Endothelial cell of umbilical vein (primary cell): ENCODE measurements at regions not wholly inside any gene's neighbourhood (a gene's known extent, or its start where the extent isn't known, plus 50 kb on each side); places are given as distances from the start of the nearest gene placed in this dataset.

Source experiments
- BruUV-seq: library from RNA; stranded (reverse); fragments of 400-500 nt; replicated peaks from 2 replicates; lab custom pipeline; 2021; lab: Mats Ljungman, UMichigan
- CTCF ChIA-PET: fragments of 300-600, 350-600 bp; sonication (Branson Sonifier 250); formaldehyde crosslinking; loops from one replicate; lab custom pipeline; 2021; ENCODE audit warnings: antibody characterized with exemption, inconsistent platforms; lab: Charles Lee
- POLR2A ChIA-PET: fragments of 300-600, 350-600 bp; sonication (Branson Sonifier 250); formaldehyde crosslinking; loops from one replicate; lab custom pipeline; 2021; ENCODE audit warnings: antibody characterized with exemption, inconsistent platforms; lab: Charles Lee
- DNase-seq: peaks from one replicate; pipeline ENCODE4 v3.0.0-alpha.2; 2011; ENCODE audit warnings: low read depth, low spot score
- FAIRE-seq: peaks from 2 replicates; lab custom pipeline; 2011; peaks lifted over from hg19 to GRCh38; lab: Jason Lieb, UNC
- H2AFZ ChIP-seq: 2 replicates; pipeline ENCODE4 v1.6.0; 2012; ENCODE audit warnings: low read depth, low read length, control low read depth, inconsistent platforms
- H3K27ac ChIP-seq: 2 replicates; pipeline ENCODE4 v1.5.1; 2011; ENCODE audit warnings: low read depth, mild to moderate bottlenecking, control low read depth, low read length, moderate library complexity; ENCODE audit not compliant: insufficient read depth
- H3K27me3 ChIP-seq, 2 experiments: 2 replicates each; pipeline versions ENCODE4 v1.6.0 to v1.6.1; 2011; ENCODE audit warnings: low read length in 2 of 2, mixed read lengths in 1 of 2; ENCODE audit not compliant: control insufficient read depth in 2 of 2, insufficient read depth in 2 of 2
- H3K36me3 ChIP-seq, 2 experiments: 2 replicates in 1 of 2; 3 replicates in 1 of 2; pipeline ENCODE4 v1.5.1; 2011; ENCODE audit warnings: low read length in 2 of 2, mild to moderate bottlenecking in 1 of 2, moderate library complexity in 1 of 2; ENCODE audit not compliant: control insufficient read depth in 2 of 2, insufficient read depth in 2 of 2; ENCODE audit errors: extremely low read depth in 1 of 2
- H3K4me1 ChIP-seq: 3 replicates; pipeline ENCODE4 v1.5.1; 2011; ENCODE audit warnings: mild to moderate bottlenecking, low read length; ENCODE audit not compliant: control insufficient read depth, insufficient read depth; ENCODE audit errors: extremely low read depth
- H3K4me2 ChIP-seq: 2 replicates; pipeline ENCODE4 v1.6.1; 2011; ENCODE audit warnings: low read length, control low read depth, mixed read lengths; ENCODE audit not compliant: insufficient read depth
- H3K4me3 ChIP-seq, 3 experiments: fragments of 200-600 bp in 1 of 3; sonication (generic), shearing (Covaris generic) in 1 of 3; replicated peaks in 1 of 3; 2 replicates each; pipeline ENCODE4 v1.5.1; 2011 to 2016; ENCODE audit warnings: control low read depth in 3 of 3, low read length in 3 of 3, mild to moderate bottlenecking in 2 of 3, inconsistent platforms in 1 of 3, low read depth in 1 of 3, moderate library complexity in 1 of 3; ENCODE audit not compliant: insufficient read depth in 1 of 3
- H3K79me2 ChIP-seq: 2 replicates; pipeline ENCODE4 v1.6.0; 2012; ENCODE audit warnings: low read length, inconsistent platforms; ENCODE audit not compliant: control insufficient read depth, insufficient read depth
- H3K9ac ChIP-seq: replicated peaks from 2 replicates; pipeline ENCODE3; 2011; ENCODE audit warnings: low read length, control low read depth; ENCODE audit not compliant: insufficient read depth; ENCODE audit errors: extremely low read depth
- H3K9me1 ChIP-seq: replicated peaks from 3 replicates; pipeline ENCODE4 v1.6.0; 2011; ENCODE audit warnings: mild to moderate bottlenecking, low read length; ENCODE audit not compliant: control insufficient read depth, insufficient read depth; ENCODE audit errors: extremely low read depth
- H3K9me3 ChIP-seq: replicated peaks from 2 replicates; pipeline ENCODE4 v1.5.1; 2012; ENCODE audit warnings: low read length, inconsistent platforms; ENCODE audit not compliant: control insufficient read depth, insufficient read depth
- H4K20me1 ChIP-seq: replicated peaks from 2 replicates; pipeline ENCODE3; 2011; ENCODE audit warnings: mild to moderate bottlenecking, low read length; ENCODE audit not compliant: control insufficient read depth, insufficient read depth; ENCODE audit errors: extremely low read depth
- FOS ChIP-seq: IDR thresholded peaks from 2 replicates; pipeline ENCODE4 v1.6.1; 2011; ENCODE audit warnings: mild to moderate bottlenecking, low read length, moderate library complexity, borderline replicate concordance; ENCODE audit not compliant: insufficient read depth
- JUN ChIP-seq: IDR thresholded peaks from 2 replicates; pipeline ENCODE4 v1.6.1; 2011; ENCODE audit warnings: borderline replicate concordance, low read depth; ENCODE audit not compliant: insufficient read length, insufficient read depth
- MYC ChIP-seq: IDR thresholded peaks from one replicate; pipeline ENCODE4 v1.6.1; 2011; ENCODE audit warnings: mild to moderate bottlenecking, low read depth, low read length
- POLR2A ChIP-seq: IDR thresholded peaks from 2 replicates; pipeline ENCODE4 v1.6.1; 2012; ENCODE audit warnings: low read depth, mild to moderate bottlenecking, control low read depth, low read length
- POLR2AphosphoS5 ChIP-seq: IDR thresholded peaks from 2 replicates; pipeline ENCODE4 v1.6.1; 2012; ENCODE audit warnings: low read depth, mild to moderate bottlenecking, control low read depth, low read length, moderate library complexity; ENCODE audit not compliant: insufficient read depth
- dilution Hi-C: fragments of 300-500 bp; cut with MboI; formaldehyde crosslinking; loops from one replicate; pipeline ENCODE4 v1.15.0; 2019; ENCODE audit warnings: low sequenced_read_pairs; ENCODE audit not compliant: extremely low pct_ligation_motif_present
- intact Hi-C: fragments of 100-400 bp; cut with micrococcal nuclease; formaldehyde crosslinking; loops from one replicate; pipeline ENCODE4 v1.10.0; 2022
- TF ChIP-seq, protein P1 (sequence below), 2 donors: IDR thresholded peaks; 1 replicate in 1 of 2; 2 replicates in 1 of 2; pipeline ENCODE4 v1.5.1; 2011; ENCODE audit warnings: low read length in 2 of 2, mild to moderate bottlenecking in 2 of 2, moderate library complexity in 2 of 2, control low read depth in 1 of 2, inconsistent platforms in 1 of 2, low read depth in 1 of 2; ENCODE audit not compliant: insufficient read depth in 1 of 2; ENCODE audit errors: extremely low read depth in 1 of 2
- TF ChIP-seq, protein P2 (sequence below): IDR thresholded peaks from 2 replicates; pipeline ENCODE4 v1.6.1; 2011; ENCODE audit not compliant: insufficient read depth, insufficient read length

DNA sequence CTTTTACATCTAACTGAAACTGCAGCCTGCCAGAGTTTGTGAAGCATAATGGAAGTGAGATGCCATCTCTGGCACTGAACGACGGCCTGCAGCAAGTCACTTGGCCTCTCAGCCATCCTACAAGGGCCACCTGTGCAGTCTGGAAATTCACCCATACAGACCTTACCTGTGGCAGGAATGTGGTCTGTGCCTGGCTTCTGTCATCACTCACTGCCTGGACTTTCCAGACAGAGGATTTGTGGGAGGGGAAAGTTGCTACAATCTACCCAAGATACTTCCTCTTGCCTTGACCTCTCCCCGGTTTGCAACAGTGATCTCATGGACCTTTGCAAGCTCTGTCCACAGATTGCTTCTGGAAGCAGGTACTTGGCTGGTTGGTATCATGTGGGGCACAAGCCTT lies 58.4 kb upstream of the ATP1B1 start:
- no peaks in the 10 kb centered on the region for H3K9me3 ChIP-seq
- no peak overlapping the region for H3K4me3 ChIP-seq
- no peak for FAIRE-seq
- no peaks in the 10 kb centered on the region for H3K79me2 ChIP-seq
- H4K20me1 ChIP-seq, result no peaks in the 10 kb centered on the region
- no peak overlapping the region for H3K9ac ChIP-seq
- H3K4me2 ChIP-seq, result no peak overlapping the region
- no peaks in the 10 kb centered on the region for H3K36me3 ChIP-seq
- H3K27me3 ChIP-seq, result peaks cover 0 to 3% of the 10 kb centered on the region in 2 experiments
- BruUV-seq, result no TSS peak
- TF ChIP-seq, protein P1, sequence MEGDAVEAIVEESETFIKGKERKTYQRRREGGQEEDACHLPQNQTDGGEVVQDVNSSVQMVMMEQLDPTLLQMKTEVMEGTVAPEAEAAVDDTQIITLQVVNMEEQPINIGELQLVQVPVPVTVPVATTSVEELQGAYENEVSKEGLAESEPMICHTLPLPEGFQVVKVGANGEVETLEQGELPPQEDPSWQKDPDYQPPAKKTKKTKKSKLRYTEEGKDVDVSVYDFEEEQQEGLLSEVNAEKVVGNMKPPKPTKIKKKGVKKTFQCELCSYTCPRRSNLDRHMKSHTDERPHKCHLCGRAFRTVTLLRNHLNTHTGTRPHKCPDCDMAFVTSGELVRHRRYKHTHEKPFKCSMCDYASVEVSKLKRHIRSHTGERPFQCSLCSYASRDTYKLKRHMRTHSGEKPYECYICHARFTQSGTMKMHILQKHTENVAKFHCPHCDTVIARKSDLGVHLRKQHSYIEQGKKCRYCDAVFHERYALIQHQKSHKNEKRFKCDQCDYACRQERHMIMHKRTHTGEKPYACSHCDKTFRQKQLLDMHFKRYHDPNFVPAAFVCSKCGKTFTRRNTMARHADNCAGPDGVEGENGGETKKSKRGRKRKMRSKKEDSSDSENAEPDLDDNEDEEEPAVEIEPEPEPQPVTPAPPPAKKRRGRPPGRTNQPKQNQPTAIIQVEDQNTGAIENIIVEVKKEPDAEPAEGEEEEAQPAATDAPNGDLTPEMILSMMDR (IDR thresholded peaks at IDR 0.05; ENCODE audit: extremely low read depth in 1 of 2, insufficient read depth in 1 of 2, low read depth in 1 of 2, low read length in 2 of 2), result no peak
- TF ChIP-seq JUN (no peak), POLR2AphosphoS5 (no peak), FOS (no peak), POLR2A (no peak)
- ChIA-PET CTCF (no interaction called here), POLR2A (no interaction called here)
- intact Hi-C loops (no loop called here), dilution Hi-C loops (no loop called here)
- no peak for DNase-seq
- H3K9me1 ChIP-seq, result no peaks in the 10 kb centered on the region
- H3K27ac ChIP-seq, result no peak overlapping the region
- H3K4me1 ChIP-seq, result no peaks in the 10 kb centered on the region
- no peak overlapping the region for H2AFZ ChIP-seq

DNA sequence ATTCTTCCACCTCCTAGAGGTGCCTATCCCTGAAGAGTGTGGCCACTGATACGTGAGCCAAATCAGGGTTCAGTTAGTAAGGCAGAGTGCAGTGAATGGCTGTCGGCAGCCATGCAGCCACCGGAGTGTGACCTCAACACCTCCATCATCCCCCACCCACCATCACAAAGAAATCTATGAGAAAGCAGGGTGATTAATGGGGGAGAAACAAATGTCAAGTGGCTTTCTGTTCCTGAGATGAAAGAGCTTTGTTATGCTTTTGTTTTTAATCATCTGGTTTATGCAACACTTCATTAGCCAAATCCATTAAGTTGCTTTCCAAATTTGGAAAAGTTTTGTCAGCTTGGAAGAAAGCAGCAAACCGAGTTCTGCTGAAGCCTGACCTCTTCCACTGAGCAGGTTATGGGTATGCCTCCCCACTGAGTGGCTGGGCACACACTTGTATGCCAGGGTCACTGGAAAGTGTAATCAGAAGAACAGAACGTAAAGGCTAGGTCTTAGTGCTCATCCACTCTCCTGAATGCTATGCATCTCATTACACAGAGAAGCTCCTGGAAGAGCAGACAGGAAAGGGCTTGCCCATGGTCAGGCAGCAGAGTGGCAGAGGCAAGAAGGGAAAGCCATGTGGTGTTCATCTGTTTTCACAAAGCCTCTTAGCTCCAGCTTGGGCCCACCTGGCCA lies 57.1 kb upstream of the ATP1B1 start:
- peaks cover 0 to 3% of the 10 kb centered on the region in 2 experiments for H3K27me3 ChIP-seq
- H3K9me3 ChIP-seq, result no peaks in the 10 kb centered on the region
- ChIA-PET POLR2A (no interaction called here), CTCF (interaction anchor here (2.0 kb wide), 1 partner anchor 8 kb away, joined by 6 read pairs; no protein-coding TSS in a partner anchor)
- H4K20me1 ChIP-seq, result no peaks in the 10 kb centered on the region
- DNase-seq (no peak), FAIRE-seq (no peak)
- no peak overlapping the region for H3K4me2 ChIP-seq
- H3K4me1 ChIP-seq, result no peaks in the 10 kb centered on the region
- intact Hi-C loops (no loop called here), dilution Hi-C loops (no loop called here)
- no peak overlapping the region for H3K27ac ChIP-seq
- no TSS peak for BruUV-seq
- H3K36me3 ChIP-seq, result no peaks in the 10 kb centered on the region
- H3K9ac ChIP-seq, result no peak overlapping the region
- no peaks in the 10 kb centered on the region for H3K79me2 ChIP-seq
- no peaks in the 10 kb centered on the region for H3K9me1 ChIP-seq
- TF ChIP-seq, protein P2, sequence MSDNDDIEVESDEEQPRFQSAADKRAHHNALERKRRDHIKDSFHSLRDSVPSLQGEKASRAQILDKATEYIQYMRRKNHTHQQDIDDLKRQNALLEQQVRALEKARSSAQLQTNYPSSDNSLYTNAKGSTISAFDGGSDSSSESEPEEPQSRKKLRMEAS, result no peak
- TF ChIP-seq POLR2A (no peak), JUN (no peak), MYC (no peak), POLR2AphosphoS5 (no peak)
- no peak overlapping the region for H2AFZ ChIP-seq
- H3K4me3 ChIP-seq, result no peak overlapping the region
